T-cell (primary cell): ENCODE measurements at regions not wholly inside any gene's neighbourhood (a gene's known extent, or its start where the extent isn't known, plus 50 kb on each side); places are given as distances from the start of the nearest gene placed in this dataset.

Experiments used
- ATAC-seq, 4 experiments: fragments of 200-7000 bp in 3 of 4; fragments of 150-1000 bp in 1 of 4; cut with Tn5 transposase; replicated peaks in 1 of 4; 1 replicate in 3 of 4; 2 replicates in 1 of 4; pipeline ENCODE4 v1.10.0; 2021; ENCODE audit warnings: moderate library complexity in 3 of 4, mild to moderate bottlenecking in 2 of 4, moderate number of reproducible peaks in 1 of 4
- CTCF ChIA-PET, 2 donors: fragments of 300-600 bp; sonication (Branson Sonifier 250); formaldehyde crosslinking; loops; one replicate each; lab custom pipeline; 2022; ENCODE audit warnings: antibody characterized with exemption in 2 of 2; lab: Charles Lee
- POLR2A ChIA-PET, 2 donors: fragments of 300-600 bp; sonication (Branson Sonifier 250); formaldehyde crosslinking; loops; one replicate each; lab custom pipeline; 2022; ENCODE audit warnings: antibody characterized with exemption in 2 of 2; lab: Charles Lee
- DNase-seq, 35 experiments: peaks; one replicate each; pipeline versions ENCODE4 v3.0.0 to v3.0.0-alpha.2; 2013 to 2023
- H3K27ac ChIP-seq: one replicate; pipeline ENCODE4 v1.5.1; 2013; ENCODE audit warnings: low read length
- H3K27me3 ChIP-seq, 2 experiments: replicated peaks in 1 of 2; 1 replicate in 1 of 2; 2 replicates in 1 of 2; pipeline versions ENCODE4 v1.6.1 to v1.7.0; 2013; ENCODE audit warnings: low read length in 1 of 2, mixed read lengths in 1 of 2; ENCODE audit not compliant: control insufficient read depth in 2 of 2, insufficient read depth in 2 of 2; ENCODE audit errors: extremely low read depth in 1 of 2
- H3K36me3 ChIP-seq, 2 donors: 1 replicate in 1 of 2; 2 replicates in 1 of 2; pipeline versions ENCODE4 v1.6.1 to v1.7.0; 2013; ENCODE audit warnings: low read length in 1 of 2; ENCODE audit not compliant: control insufficient read depth in 2 of 2, insufficient read depth in 1 of 2; ENCODE audit errors: extremely low read depth in 1 of 2
- H3K4me1 ChIP-seq, 2 experiments: 1 replicate in 1 of 2; 2 replicates in 1 of 2; pipeline versions ENCODE4 v1.6.1 to v1.7.0; 2013; ENCODE audit warnings: low read length in 2 of 2, mixed read lengths in 1 of 2; ENCODE audit not compliant: insufficient read depth in 2 of 2, control insufficient read depth in 1 of 2; ENCODE audit errors: extremely low read depth in 1 of 2
- H3K4me3 ChIP-seq, 2 donors: 1 replicate in 1 of 2; 2 replicates in 1 of 2; pipeline versions ENCODE4 v1.5.1 to v1.7.0; 2013; ENCODE audit warnings: mild to moderate bottlenecking in 2 of 2, low read length in 1 of 2, moderate library complexity in 1 of 2; ENCODE audit not compliant: control insufficient read depth in 1 of 2; ENCODE audit errors: extremely low read depth in 1 of 2
- H3K9me3 ChIP-seq: 2 replicates; pipeline ENCODE4 v1.7.0; 2013
- H3K27ac Mint-ChIP-seq, 2 donors: one replicate each; pipeline ENCODE4 v1.8.0; 2020 to 2021; ENCODE audit warnings: mild to moderate bottlenecking in 2 of 2, mixed read lengths in 2 of 2
- H3K27me3 Mint-ChIP-seq, 2 donors: one replicate each; pipeline ENCODE4 v1.8.0; 2021 to 2022; ENCODE audit warnings: mixed read lengths in 2 of 2
- H3K36me3 Mint-ChIP-seq: one replicate; pipeline ENCODE4 v1.8.0; 2021; ENCODE audit warnings: mixed read lengths
- H3K4me1 Mint-ChIP-seq, 3 donors: one replicate each; pipeline ENCODE4 v1.8.0; 2020 to 2022; ENCODE audit warnings: mixed read lengths in 3 of 3, mild to moderate bottlenecking in 1 of 3
- H3K4me3 Mint-ChIP-seq, 3 donors: one replicate each; pipeline ENCODE4 v1.8.0; 2020 to 2022; ENCODE audit warnings: mild to moderate bottlenecking in 3 of 3, mixed read lengths in 3 of 3, moderate library complexity in 3 of 3
- H3K9me3 Mint-ChIP-seq, 3 donors: one replicate each; pipeline ENCODE4 v1.8.0; 2020 to 2022; ENCODE audit warnings: mixed read lengths in 3 of 3
- WGBS: methylation state at CpG from one replicate; pipeline ENCODE4 v1.1.5; 2013; ENCODE audit warnings: missing lambda C conversion rate; ENCODE audit not compliant: insufficient coverage; 5-methylcytosine and 5-hydroxymethylcytosine counted together

DNA sequence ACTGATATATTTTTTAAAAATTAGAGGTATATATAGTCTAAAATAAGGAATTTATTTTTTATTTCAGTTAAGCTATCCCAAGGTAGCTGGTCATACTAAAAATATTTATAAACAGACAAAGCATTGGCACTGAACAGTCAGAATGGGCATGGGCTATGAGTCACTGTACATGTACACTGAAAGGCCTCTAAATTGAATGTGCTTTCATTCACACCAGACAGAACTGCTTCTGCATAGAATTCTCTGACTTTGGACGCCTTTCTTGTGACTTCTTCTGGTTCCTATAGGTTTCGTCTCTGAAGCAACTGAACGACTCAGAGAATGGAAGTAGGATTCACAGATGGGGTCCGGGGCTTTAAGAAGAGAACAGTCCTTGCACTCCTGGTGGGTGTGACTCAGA lies 394.8 kb upstream of the MEF2C start:
- Histone ChIP-seq H3K27me3 (no peaks in the 10 kb centered on the region), H3K4me3 (no peak overlapping the region), H3K9me3 (no peaks in the 10 kb centered on the region), H3K4me1 (no peaks in the 10 kb centered on the region), H3K27ac (no peak overlapping the region), H3K36me3 (no peaks in the 10 kb centered on the region)
- H3K4me3 Mint-ChIP-seq = no peak overlapping the region
- no peak for DNase-seq
- no peaks in the 10 kb centered on the region for H3K4me1 Mint-ChIP-seq
- no peaks in the 10 kb centered on the region for H3K27me3 Mint-ChIP-seq
- no peak for ATAC-seq
- no peak overlapping the region for H3K27ac Mint-ChIP-seq
- WGBS = no CpG with 5 or more reads among the region's 4 CpGs
- H3K9me3 Mint-ChIP-seq = peaks cover 2 to 5% (median 3%) of the 10 kb centered on the region in 3 donors
- CTCF ChIA-PET = no interaction called here
- H3K36me3 Mint-ChIP-seq = no peaks in the 10 kb centered on the region
- POLR2A ChIA-PET = no interaction called here

DNA sequence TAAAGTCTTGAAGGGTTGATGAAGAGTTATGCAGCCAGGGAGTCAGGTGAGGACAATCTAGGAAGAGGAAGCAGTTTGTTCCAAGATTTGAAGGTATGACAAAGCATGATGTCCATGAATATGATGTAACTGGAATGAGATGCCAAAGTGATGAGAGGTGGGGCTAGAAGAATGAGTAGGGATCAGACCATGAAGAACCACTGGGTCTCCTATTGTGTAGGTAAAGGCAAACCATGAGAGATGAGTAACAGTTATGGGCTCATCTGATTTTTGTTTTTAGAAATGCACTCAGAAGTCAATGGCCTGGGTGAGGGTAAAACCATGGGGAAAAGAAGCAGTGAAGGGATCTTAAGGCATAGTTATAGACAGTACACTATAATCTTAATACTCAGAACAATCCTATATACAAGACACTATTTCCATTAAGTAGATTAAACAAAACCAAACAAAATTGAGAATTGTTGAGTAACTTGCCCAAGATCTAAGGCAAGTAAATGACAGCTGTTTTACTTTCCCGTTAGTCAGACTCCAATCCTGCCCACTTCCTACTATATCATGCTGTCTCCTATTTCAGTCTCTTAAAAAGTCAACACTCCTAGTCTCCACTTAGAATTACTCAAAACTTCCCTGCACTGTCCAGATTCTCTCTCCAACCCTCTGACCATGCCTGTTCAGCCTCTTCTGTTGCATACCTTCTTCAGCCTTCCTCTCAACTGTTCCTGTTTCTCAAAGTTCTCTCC lies 393.8 kb upstream of the MEF2C start:
- Mint-ChIP-seq H3K9me3 (peaks cover 2 to 10% (median 5%) of the 10 kb centered on the region in 3 donors), H3K36me3 (no peaks in the 10 kb centered on the region), H3K27me3 (no peaks in the 10 kb centered on the region), H3K27ac (no peak overlapping the region), H3K4me3 (no peak overlapping the region), H3K4me1 (no peaks in the 10 kb centered on the region)
- Histone ChIP-seq H3K9me3 (no peaks in the 10 kb centered on the region), H3K4me1 (no peaks in the 10 kb centered on the region), H3K27me3 (no peaks in the 10 kb centered on the region), H3K36me3 (no peaks in the 10 kb centered on the region), H3K4me3 (no peak overlapping the region), H3K27ac (no peak overlapping the region)
- ChIA-PET POLR2A (no interaction called here), CTCF (no interaction called here)
- WGBS = 92% methylated on average over 1 of the region's 1 CpG
- ATAC-seq = no peak
- DNase-seq = no peak

DNA sequence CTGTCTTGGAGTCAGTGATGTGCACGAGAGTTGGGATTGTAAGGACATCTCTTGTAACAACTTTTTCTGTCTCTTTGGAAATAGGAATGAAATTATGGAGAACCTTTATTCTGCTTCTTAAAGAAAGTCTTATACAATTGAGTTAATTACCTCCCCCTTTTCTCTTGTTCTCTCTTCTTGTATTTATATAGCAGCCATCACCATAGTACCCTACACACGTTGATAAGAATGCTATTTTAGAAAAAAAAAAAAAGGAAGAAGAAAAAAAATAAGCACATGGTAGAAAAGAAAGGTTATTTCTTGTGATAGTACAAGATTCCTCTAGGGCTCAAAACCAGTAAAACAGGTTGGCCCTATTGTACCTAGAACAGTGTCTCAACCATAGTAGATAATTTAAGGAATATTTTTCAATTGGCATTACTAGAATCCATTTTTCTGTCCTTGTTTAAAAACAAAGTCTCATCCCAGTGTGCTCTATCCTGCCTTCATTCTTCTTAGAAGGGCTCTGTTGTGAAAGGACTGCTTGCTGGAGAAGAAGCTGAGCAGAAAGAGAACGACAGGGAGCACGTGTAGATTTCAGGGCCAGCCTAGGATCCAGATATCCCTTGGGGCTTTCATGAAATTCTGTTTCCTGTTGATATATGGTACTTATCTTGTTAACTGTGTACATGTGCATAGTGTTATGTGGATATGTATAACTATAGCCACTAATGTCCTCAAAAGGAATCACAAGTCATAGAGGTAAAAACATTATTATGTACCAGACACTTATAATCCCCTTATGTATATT lies 392.3 kb upstream of the MEF2C start:
- H3K36me3 ChIP-seq = no peaks in the 10 kb centered on the region
- no peaks in the 10 kb centered on the region for H3K36me3 Mint-ChIP-seq
- H3K27me3 ChIP-seq = no peaks in the 10 kb centered on the region
- H3K9me3 Mint-ChIP-seq = peaks cover 2 to 10% (median 5%) of the 10 kb centered on the region in 3 donors
- H3K4me3 ChIP-seq = no peak overlapping the region
- ATAC-seq (no peak), DNase-seq (no peak)
- H3K27ac ChIP-seq = no peak overlapping the region
- ChIA-PET POLR2A (no interaction called here), CTCF (no interaction called here)
- no peaks in the 10 kb centered on the region for H3K4me1 ChIP-seq
- H3K4me3 Mint-ChIP-seq = no peak overlapping the region
- H3K27ac Mint-ChIP-seq = no peak overlapping the region
- 73% methylated on average over 2 of the region's 4 CpGs for WGBS
- H3K4me1 Mint-ChIP-seq = no peaks in the 10 kb centered on the region
- H3K9me3 ChIP-seq = no peaks in the 10 kb centered on the region
- H3K27me3 Mint-ChIP-seq = no peaks in the 10 kb centered on the region

DNA sequence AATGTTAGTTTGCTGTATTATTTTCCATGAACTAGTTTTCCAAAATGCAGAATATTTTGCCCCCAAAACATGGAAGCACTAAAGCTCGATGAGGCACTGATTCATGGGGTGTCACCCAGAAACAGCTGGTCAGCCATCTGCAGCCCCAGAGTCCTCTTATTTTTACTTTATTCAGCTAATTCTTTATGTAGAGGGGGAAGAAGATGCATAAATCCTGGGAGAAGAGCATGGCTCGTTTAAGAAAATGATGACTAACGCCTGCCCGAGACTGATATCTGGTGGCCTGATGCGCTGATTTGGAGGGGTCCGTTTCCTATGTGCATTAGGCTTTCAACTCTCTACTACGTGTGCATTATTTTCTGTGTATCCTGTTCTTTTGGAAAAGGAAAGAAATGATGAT lies 390.3 kb upstream of the MEF2C start:
- DNase-seq = no peak
- H3K27me3 ChIP-seq = no peaks in the 10 kb centered on the region
- Mint-ChIP-seq H3K4me3 (no peak overlapping the region), H3K9me3 (peaks cover 2 to 6% (median 5%) of the 10 kb centered on the region in 3 donors), H3K4me1 (peaks cover 0 to 2% (median 0%) of the 10 kb centered on the region in 3 donors), H3K36me3 (no peaks in the 10 kb centered on the region), H3K27me3 (no peaks in the 10 kb centered on the region), H3K27ac (no peak overlapping the region)
- H3K4me1 ChIP-seq = no peaks in the 10 kb centered on the region
- no peaks in the 10 kb centered on the region for H3K9me3 ChIP-seq
- H3K36me3 ChIP-seq = no peaks in the 10 kb centered on the region
- H3K4me3 ChIP-seq = no peak overlapping the region
- WGBS = 92% methylated on average over 3 of the region's 7 CpGs
- POLR2A ChIA-PET = no interaction called here
- ATAC-seq = no peak
- CTCF ChIA-PET = no interaction called here
- H3K27ac ChIP-seq = no peak overlapping the region

DNA sequence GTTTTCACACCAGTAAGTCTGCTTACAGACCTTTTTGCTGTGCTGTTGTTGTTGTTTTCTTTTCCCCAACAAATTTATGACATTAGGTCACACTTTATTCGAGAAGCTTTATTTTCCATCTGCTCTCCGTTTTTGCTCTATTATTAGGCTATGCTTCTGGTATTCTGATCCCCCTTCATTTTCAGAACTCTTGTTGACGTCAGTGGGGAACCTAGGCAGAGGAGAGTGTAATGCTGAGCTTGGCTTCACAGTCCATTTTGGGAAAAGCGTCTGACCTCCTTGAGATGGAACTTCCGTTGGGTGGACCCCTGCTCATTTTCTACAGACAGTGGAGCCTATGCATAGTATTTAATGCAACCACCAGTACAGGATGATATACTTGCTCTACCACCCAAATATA lies 387.9 kb upstream of the MEF2C start:
- DNase-seq (no peak), ATAC-seq (no peak)
- no peaks in the 10 kb centered on the region for H3K4me1 ChIP-seq
- no peaks in the 10 kb centered on the region for H3K36me3 Mint-ChIP-seq
- H3K36me3 ChIP-seq = no peaks in the 10 kb centered on the region
- no peak overlapping the region for H3K4me3 Mint-ChIP-seq
- H3K27me3 ChIP-seq = no peaks in the 10 kb centered on the region
- H3K27ac ChIP-seq = no peak overlapping the region
- H3K27me3 Mint-ChIP-seq = no peaks in the 10 kb centered on the region
- no peak overlapping the region for H3K4me3 ChIP-seq
- POLR2A ChIA-PET = no interaction called here
- peaks cover 0 to 6% (median 0%) of the 10 kb centered on the region in 3 donors for H3K9me3 Mint-ChIP-seq
- H3K9me3 ChIP-seq = no peaks in the 10 kb centered on the region
- H3K27ac Mint-ChIP-seq = no peak overlapping the region
- WGBS = 75% methylated on average over 1 of the region's 5 CpGs
- H3K4me1 Mint-ChIP-seq = peaks cover 0 to 2% (median 0%) of the 10 kb centered on the region in 3 donors
- CTCF ChIA-PET = interaction anchor here in 1 of 2 donors (0.5 kb wide), 1 partner anchor 1451 kb away, joined by 3 read pairs; no protein-coding TSS in a partner anchor

DNA sequence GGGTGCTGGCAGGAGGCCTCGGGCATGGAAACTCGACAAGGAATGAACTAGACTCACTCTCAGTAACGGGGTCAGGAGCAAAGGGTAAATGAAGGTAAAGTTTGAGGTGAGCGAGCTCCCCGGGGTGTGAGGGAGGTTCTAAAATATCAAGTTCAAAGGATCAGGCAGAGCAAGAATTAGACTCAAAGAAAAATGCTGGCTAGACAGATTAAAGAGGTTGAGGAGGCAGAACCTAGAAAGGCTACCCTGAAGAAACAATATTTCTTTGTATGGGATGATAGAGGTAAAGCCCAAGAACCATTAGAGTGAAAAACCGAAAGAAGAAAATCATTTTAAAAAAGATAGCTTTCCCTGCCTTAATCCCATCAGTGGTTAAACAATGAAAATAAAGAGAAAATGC lies 386.7 kb upstream of the MEF2C start:
- H3K27ac Mint-ChIP-seq = no peak overlapping the region

More for the DNA sequence above, 386.7 kb upstream of the MEF2C start:
- ATAC-seq (no peak), DNase-seq (no peak)
- ChIA-PET CTCF (no interaction called here), POLR2A (no interaction called here)
- no peak overlapping the region for H3K4me3 Mint-ChIP-seq
- Histone ChIP-seq H3K27me3 (no peaks in the 10 kb centered on the region), H3K4me1 (no peaks in the 10 kb centered on the region), H3K9me3 (no peaks in the 10 kb centered on the region), H3K4me3 (no peak overlapping the region), H3K36me3 (no peaks in the 10 kb centered on the region), H3K27ac (no peak overlapping the region)
- H3K9me3 Mint-ChIP-seq = peaks cover 0 to 6% (median 0%) of the 10 kb centered on the region in 3 donors
- no peaks in the 10 kb centered on the region for H3K27me3 Mint-ChIP-seq
- H3K4me1 Mint-ChIP-seq = peaks cover 0 to 2% (median 0%) of the 10 kb centered on the region in 3 donors
- H3K36me3 Mint-ChIP-seq = no peaks in the 10 kb centered on the region
- no CpG with 5 or more reads among the region's 6 CpGs for WGBS
